ENCODE measurements at regions not wholly inside any gene's neighbourhood (a gene's known extent, or its start where the extent isn't known, plus 50 kb on each side); places are given as distances from the start of the nearest gene placed in this dataset.

DNA sequence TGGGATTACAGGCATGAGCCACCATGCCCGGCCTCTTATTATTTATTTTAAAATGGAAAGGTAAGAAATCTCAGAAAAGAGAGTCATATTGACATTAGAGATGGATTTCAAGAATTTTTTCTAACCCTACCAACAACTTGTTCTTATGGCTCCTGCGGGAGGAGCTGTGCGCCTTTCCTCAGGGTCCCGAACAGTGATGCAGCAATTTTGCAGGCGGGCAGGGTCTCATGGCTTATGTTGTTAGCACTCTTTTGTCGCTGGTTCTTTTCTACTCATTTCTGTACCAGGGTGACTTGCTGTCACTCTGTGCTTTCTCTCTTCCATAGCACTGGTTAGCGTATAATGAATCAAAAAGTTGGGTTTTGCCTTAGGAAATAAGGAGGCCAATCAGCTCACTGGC is 148.8 kb upstream of the DLGAP1 start:
- Histone ChIP-seq H3K4me2 (ENCODE audit: low read length, poor library complexity, severe bottlenecking) (no peak overlapping the region), H3K9ac (ENCODE audit: low read length) (no peak overlapping the region), H3K23ac (ENCODE audit: low read length in 2 of 2) (no peak overlapping the region), H2AK5ac (ENCODE audit: low read length, severe bottlenecking) (no peak overlapping the region), H3K4me1 (ENCODE audit: control insufficient read depth, insufficient read depth, low read depth, low read length) (no peaks in the 10 kb centered on the region), H4K8ac (ENCODE audit: low read length) (no peak overlapping the region), H3K18ac (ENCODE audit: low read depth in 1 of 2, low read length in 2 of 2) (no peak overlapping the region), H2BK120ac (ENCODE audit: low read depth, low read length) (no peak overlapping the region), H3K79me1 (replicated peaks; ENCODE audit: low read length, poor library complexity, severe bottlenecking) (no peaks in the 10 kb centered on the region), H3K27me3 (ENCODE audit: control insufficient read depth in 1 of 2, insufficient read depth in 1 of 2, low read length in 2 of 2) (no peaks in the 10 kb centered on the region), H3K9me3 (ENCODE audit: control insufficient read depth, low read length) (no peaks in the 10 kb centered on the region), H3K36me3 (ENCODE audit: control insufficient read depth in 1 of 2, insufficient read depth in 2 of 2, low read depth in 1 of 2, low read length in 2 of 2) (no peaks in the 10 kb centered on the region), H2BK12ac (ENCODE audit: low read length in 2 of 2) (no peak overlapping the region), H3K27ac (ENCODE audit: low read length, poor library complexity, severe bottlenecking) (no peak overlapping the region), H2AFZ (ENCODE audit: low read depth, low read length) (no peak overlapping the region), H3K4ac (ENCODE audit: low read depth in 1 of 2, low read length in 2 of 2) (no peak overlapping the region), H3K14ac (ENCODE audit: low read length in 2 of 2) (no peak overlapping the region), H2BK15ac (ENCODE audit: low read depth, poor library complexity, severe bottlenecking) (no peak overlapping the region), H3K4me3 (ENCODE audit: insufficient read depth in 1 of 2, low read depth in 1 of 2, low read length in 2 of 2) (no peak overlapping the region), H4K91ac (ENCODE audit: low read length) (no peak overlapping the region), H2BK5ac (ENCODE audit: low read depth, low read length, poor library complexity, severe bottlenecking) (no peak overlapping the region)
- DNase-seq: no peak
- 82% methylated on average over 6 of the region's 7 CpGs for WGBS

DNA sequence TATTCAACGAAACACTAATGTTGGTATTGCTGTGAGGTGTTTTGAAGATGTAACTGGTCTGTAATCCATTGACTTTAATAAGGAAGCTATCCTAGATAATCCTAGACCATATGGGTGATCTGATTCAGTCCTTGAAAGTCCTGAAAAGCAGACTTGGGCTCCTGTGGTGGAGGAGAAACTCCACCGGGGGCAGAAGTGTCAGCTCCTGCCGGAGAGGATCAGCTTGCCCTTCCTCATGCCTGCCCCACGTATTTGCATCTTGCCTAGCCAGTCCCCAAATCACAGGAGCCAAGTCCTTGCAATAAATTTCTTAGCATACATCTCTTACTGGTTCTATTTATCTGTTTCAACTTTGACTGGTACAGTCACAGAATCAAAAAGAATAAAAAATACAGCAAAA is 144.2 kb upstream of the DLGAP1 start:
- DNase-seq: no peak
- no peak overlapping the region for H4K8ac ChIP-seq (ENCODE audit: low read length)
- H2BK12ac ChIP-seq (ENCODE audit: low read length in 2 of 2): no peak overlapping the region
- WGBS: 26% methylated on average over 4 of the region's 4 CpGs
- no peak overlapping the region for H3K4ac ChIP-seq (ENCODE audit: low read depth in 1 of 2, low read length in 2 of 2)
- no peak overlapping the region for H3K4me2 ChIP-seq (ENCODE audit: low read length, poor library complexity, severe bottlenecking)
- no peak overlapping the region for H3K14ac ChIP-seq (ENCODE audit: low read length in 2 of 2)
- no peak overlapping the region for H2BK120ac ChIP-seq (ENCODE audit: low read depth, low read length)
- no peak overlapping the region for H2BK15ac ChIP-seq (ENCODE audit: low read depth, poor library complexity, severe bottlenecking)
- H2AFZ ChIP-seq (ENCODE audit: low read depth, low read length): no peak overlapping the region
- H3K79me1 ChIP-seq (replicated peaks; ENCODE audit: low read length, poor library complexity, severe bottlenecking): no peaks in the 10 kb centered on the region
- no peak overlapping the region for H3K9ac ChIP-seq (ENCODE audit: low read length)
- H3K4me3 ChIP-seq (ENCODE audit: insufficient read depth in 1 of 2, low read depth in 1 of 2, low read length in 2 of 2): no peak overlapping the region
- no peak overlapping the region for H3K23ac ChIP-seq (ENCODE audit: low read length in 2 of 2)
- no peak overlapping the region for H3K27ac ChIP-seq (ENCODE audit: low read length, poor library complexity, severe bottlenecking)
- H2BK5ac ChIP-seq (ENCODE audit: low read depth, low read length, poor library complexity, severe bottlenecking): no peak overlapping the region
- no peaks in the 10 kb centered on the region for H3K36me3 ChIP-seq (ENCODE audit: control insufficient read depth in 1 of 2, insufficient read depth in 2 of 2, low read depth in 1 of 2, low read length in 2 of 2)
- peaks cover 3% of the 10 kb centered on the region for H3K9me3 ChIP-seq (ENCODE audit: control insufficient read depth, low read length)
- H3K27me3 ChIP-seq (ENCODE audit: control insufficient read depth in 1 of 2, insufficient read depth in 1 of 2, low read length in 2 of 2): no peaks in the 10 kb centered on the region
- no peak overlapping the region for H3K18ac ChIP-seq (ENCODE audit: low read depth in 1 of 2, low read length in 2 of 2)
- no peaks in the 10 kb centered on the region for H3K4me1 ChIP-seq (ENCODE audit: control insufficient read depth, insufficient read depth, low read depth, low read length)
- H4K91ac ChIP-seq (ENCODE audit: low read length): no peak overlapping the region
- H2AK5ac ChIP-seq (ENCODE audit: low read length, severe bottlenecking): no peak overlapping the region

DNA sequence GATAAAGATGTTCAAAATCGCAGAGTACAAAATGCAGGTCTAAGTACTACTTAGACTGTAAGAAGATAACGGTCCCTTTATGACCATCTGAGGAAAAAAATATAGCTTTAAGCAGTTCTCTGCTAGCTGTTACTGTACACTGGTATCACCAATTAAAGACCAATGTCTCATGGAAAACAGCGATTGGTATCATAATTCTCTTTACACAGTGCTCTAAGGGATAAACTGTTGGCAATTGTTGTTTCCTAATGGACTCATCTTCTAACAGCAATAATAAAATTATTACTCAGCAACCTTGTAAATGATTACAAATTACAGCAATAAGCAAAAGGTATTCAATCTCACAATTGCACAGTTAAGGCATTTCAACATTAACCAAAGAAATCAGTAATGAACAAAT is 142.2 kb upstream of the DLGAP1 start:
- no peak overlapping the region for H3K18ac ChIP-seq (ENCODE audit: low read depth in 1 of 2, low read length in 2 of 2)
- H3K27ac ChIP-seq (ENCODE audit: low read length, poor library complexity, severe bottlenecking): no peak overlapping the region
- no peak overlapping the region for H3K4ac ChIP-seq (ENCODE audit: low read depth in 1 of 2, low read length in 2 of 2)
- H3K4me2 ChIP-seq (ENCODE audit: low read length, poor library complexity, severe bottlenecking): no peak overlapping the region
- H3K79me1 ChIP-seq (replicated peaks; ENCODE audit: low read length, poor library complexity, severe bottlenecking): no peaks in the 10 kb centered on the region
- H2AK5ac ChIP-seq (ENCODE audit: low read length, severe bottlenecking): no peak overlapping the region
- no peak overlapping the region for H2BK5ac ChIP-seq (ENCODE audit: low read depth, low read length, poor library complexity, severe bottlenecking)
- H2AFZ ChIP-seq (ENCODE audit: low read depth, low read length): no peak overlapping the region
- no peaks in the 10 kb centered on the region for H3K36me3 ChIP-seq (ENCODE audit: control insufficient read depth in 1 of 2, insufficient read depth in 2 of 2, low read depth in 1 of 2, low read length in 2 of 2)
- no peak overlapping the region for H3K14ac ChIP-seq (ENCODE audit: low read length in 2 of 2)
- no peak overlapping the region for H2BK15ac ChIP-seq (ENCODE audit: low read depth, poor library complexity, severe bottlenecking)
- no peak overlapping the region for H3K9ac ChIP-seq (ENCODE audit: low read length)
- H3K4me3 ChIP-seq (ENCODE audit: insufficient read depth in 1 of 2, low read depth in 1 of 2, low read length in 2 of 2): no peak overlapping the region
- no peak overlapping the region for H2BK12ac ChIP-seq (ENCODE audit: low read length in 2 of 2)
- no peak overlapping the region for H3K23ac ChIP-seq (ENCODE audit: low read length in 2 of 2)
- no peaks in the 10 kb centered on the region for H3K27me3 ChIP-seq (ENCODE audit: control insufficient read depth in 1 of 2, insufficient read depth in 1 of 2, low read length in 2 of 2)
- H3K4me1 ChIP-seq (ENCODE audit: control insufficient read depth, insufficient read depth, low read depth, low read length): no peaks in the 10 kb centered on the region
- no peak overlapping the region for H4K8ac ChIP-seq (ENCODE audit: low read length)
- no peak for DNase-seq
- no peak overlapping the region for H4K91ac ChIP-seq (ENCODE audit: low read length)
- no peak overlapping the region for H2BK120ac ChIP-seq (ENCODE audit: low read depth, low read length)
- peaks cover 3% of the 10 kb centered on the region for H3K9me3 ChIP-seq (ENCODE audit: control insufficient read depth, low read length)
- WGBS: 100% methylated on average over 2 of the region's 3 CpGs

DNA sequence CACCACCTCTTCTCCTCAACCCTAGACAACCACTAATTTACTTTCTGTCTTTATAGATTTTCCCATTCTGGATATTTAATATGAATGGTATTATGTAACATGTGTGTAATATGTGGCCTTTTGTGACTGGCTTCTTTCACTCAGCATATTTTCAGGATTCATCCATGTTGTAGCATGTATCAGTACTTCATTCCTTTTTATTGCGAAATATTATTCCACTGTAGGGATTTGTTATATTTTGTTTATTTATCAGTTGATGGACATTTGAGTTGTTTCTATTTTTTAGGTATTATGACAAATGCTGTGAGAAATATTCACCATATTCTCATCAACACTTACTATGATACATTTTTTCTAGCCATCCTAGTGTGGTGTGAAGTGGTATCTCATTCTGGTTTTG is 138.8 kb upstream of the DLGAP1 start:
- Histone ChIP-seq H3K4me3 (ENCODE audit: insufficient read depth in 1 of 2, low read depth in 1 of 2, low read length in 2 of 2) (no peak overlapping the region), H2BK15ac (ENCODE audit: low read depth, poor library complexity, severe bottlenecking) (no peak overlapping the region), H3K4me2 (ENCODE audit: low read length, poor library complexity, severe bottlenecking) (no peak overlapping the region), H3K79me1 (replicated peaks; ENCODE audit: low read length, poor library complexity, severe bottlenecking) (no peaks in the 10 kb centered on the region), H3K36me3 (ENCODE audit: control insufficient read depth in 1 of 2, insufficient read depth in 2 of 2, low read depth in 1 of 2, low read length in 2 of 2) (no peaks in the 10 kb centered on the region), H3K4me1 (ENCODE audit: control insufficient read depth, insufficient read depth, low read depth, low read length) (no peaks in the 10 kb centered on the region), H3K23ac (ENCODE audit: low read length in 2 of 2) (no peak overlapping the region), H3K27ac (ENCODE audit: low read length, poor library complexity, severe bottlenecking) (no peak overlapping the region), H3K18ac (ENCODE audit: low read depth in 1 of 2, low read length in 2 of 2) (no peak overlapping the region), H2AK5ac (ENCODE audit: low read length, severe bottlenecking) (no peak overlapping the region), H3K27me3 (ENCODE audit: control insufficient read depth in 1 of 2, insufficient read depth in 1 of 2, low read length in 2 of 2) (no peaks in the 10 kb centered on the region), H2BK120ac (ENCODE audit: low read depth, low read length) (no peak overlapping the region), H3K14ac (ENCODE audit: low read length in 2 of 2) (no peak overlapping the region), H2AFZ (ENCODE audit: low read depth, low read length) (no peak overlapping the region), H2BK12ac (ENCODE audit: low read length in 2 of 2) (no peak overlapping the region), H2BK5ac (ENCODE audit: low read depth, low read length, poor library complexity, severe bottlenecking) (no peak overlapping the region), H3K9me3 (ENCODE audit: control insufficient read depth, low read length) (peaks cover 3% of the 10 kb centered on the region), H3K9ac (ENCODE audit: low read length) (no peak overlapping the region), H3K4ac (ENCODE audit: low read depth in 1 of 2, low read length in 2 of 2) (no peak overlapping the region), H4K91ac (ENCODE audit: low read length) (no peak overlapping the region), H4K8ac (ENCODE audit: low read length) (no peak overlapping the region)
- WGBS: no CpG with 5 or more reads among the region's 1 CpG
- no peak for DNase-seq

All from mesenchymal stem cell (in vitro differentiated cells and primary cell).